Fibroblast of lung (primary cell): ENCODE measurements at regions not wholly inside any gene's neighbourhood (a gene's known extent, or its start where the extent isn't known, plus 50 kb on each side); places are given as distances from the start of the nearest gene placed in this dataset.

Source experiments
- CTCF ChIP-seq, 2 donors: IDR thresholded peaks in 1 of 2; conservative IDR thresholded peaks in 1 of 2; 1 replicate in 1 of 2; 2 replicates in 1 of 2; pipeline ENCODE4 v1.5.1; 2011 to 2012; ENCODE audit warnings: low read length in 2 of 2, control low read depth in 1 of 2, inconsistent platforms in 1 of 2, low read depth in 1 of 2, mild to moderate bottlenecking in 1 of 2
- EZH2 ChIP-seq: IDR thresholded peaks from 2 replicates; pipeline ENCODE4 v1.5.1; 2012; ENCODE audit warnings: low read length, control low read depth, mild to moderate bottlenecking; ENCODE audit errors: missing control alignments

GRCh38 chrX:69289793-69290123 lies 124.5 kb upstream of the PJA1 start:
- TF ChIP-seq CTCF (conservative IDR thresholded peaks at IDR 0.05 in 1 of 2, IDR thresholded peaks at IDR 0.05 in 1 of 2; ENCODE audit: low read depth in 1 of 2, low read length in 2 of 2) (no peak), EZH2 (no peak)
